Prostate gland (tissue), 2 donors: ENCODE measurements at regions not wholly inside any gene's neighbourhood (a gene's known extent, or its start where the extent isn't known, plus 50 kb on each side); places are given as distances from the start of the nearest gene placed in this dataset.

Experiments
- DNase-seq: peaks from one replicate; pipeline ENCODE4 v3.0.0-alpha.2; 2019; ENCODE audit warnings: low spot score
- H3K27ac ChIP-seq, 2 donors: fragments of 200-600 bp; sonication (generic); 2 replicates each; pipeline ENCODE4 v1.5.1; 2017 to 2019
- H3K27me3 ChIP-seq: fragments of 200-600 bp; sonication (generic); replicated peaks from 2 replicates; pipeline ENCODE4 v1.5.1; 2019; ENCODE audit not compliant: insufficient read depth
- H3K36me3 ChIP-seq, 2 donors: fragments of 200-600 bp; sonication (generic); 1 replicate in 1 of 2; 2 replicates in 1 of 2; pipeline versions ENCODE4 v1.5.1 to v1.8.1; 2017 to 2019
- H3K4me1 ChIP-seq: fragments of 200-600 bp; sonication (generic); replicated peaks from 2 replicates; pipeline ENCODE4 v1.5.1; 2019
- H3K4me3 ChIP-seq, 2 donors: fragments of 200-600 bp; sonication (generic); 2 replicates each; pipeline ENCODE4 v1.5.1; 2017 to 2019
- H3K9me3 ChIP-seq: fragments of 200-600 bp; sonication (generic); 2 replicates; pipeline ENCODE4 v1.5.1; 2017
- CTCF ChIP-seq, 4 experiments: fragments of 200-600 bp in 2 of 4; fragments of 450-650 bp in 2 of 4; sonication (generic) in 2 of 4; IDR thresholded peaks; 1 replicate in 3 of 4; 2 replicates in 1 of 4; pipeline ENCODE4 v1.5.1; 2016 to 2019; ENCODE audit warnings: antibody characterized with exemption in 4 of 4, mild to moderate bottlenecking in 2 of 4, moderate library complexity in 2 of 4
- POLR2A ChIP-seq: fragments of 450-650 bp; IDR thresholded peaks from one replicate; pipeline ENCODE4 v1.6.1; 2016; ENCODE audit warnings: antibody characterized with exemption, mild to moderate bottlenecking
- POLR2AphosphoS5 ChIP-seq: sonication (generic); formaldehyde crosslinking; IDR thresholded peaks from one replicate; pipeline ENCODE4 v1.6.1; 2017; ENCODE audit warnings: antibody characterized with exemption
- WGBS: methylation state at CpG from one replicate; pipeline ENCODE4 v1.1.5; 2018; 5-methylcytosine and 5-hydroxymethylcytosine counted together
- intact Hi-C: fragments of 100-400 bp; cut with DNase I; formaldehyde crosslinking; loops from one replicate; pipeline ENCODE4 v1.14.2; 2022

DNA sequence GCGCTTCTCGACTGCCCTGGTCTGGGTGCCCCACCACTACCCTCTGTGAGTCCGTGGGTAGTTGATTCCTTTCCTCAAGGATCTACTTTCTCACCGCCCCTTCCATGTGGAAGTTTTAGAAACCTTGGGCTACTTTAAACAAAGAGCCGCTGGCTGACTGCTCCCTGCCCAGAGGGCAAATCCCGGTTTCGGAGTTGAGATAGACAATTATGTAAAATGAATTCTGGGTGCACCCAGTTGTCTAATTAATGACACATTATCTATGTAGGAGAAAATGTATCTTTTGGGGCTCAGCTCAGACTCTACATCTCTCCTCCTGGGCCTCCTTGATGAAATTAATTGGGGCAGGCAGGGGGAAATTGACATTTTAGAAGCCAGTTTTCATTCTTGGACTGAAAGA, 305.4 kb downstream of the UQCRFS1 start:
- DNase-seq: no peak
- 54% methylated on average over 7 of the region's 7 CpGs for WGBS
- H3K4me3 ChIP-seq: no peak overlapping the region
- H3K36me3 ChIP-seq: no peaks in the 10 kb centered on the region
- H3K27ac ChIP-seq: no peak overlapping the region
- no peaks in the 10 kb centered on the region for H3K27me3 ChIP-seq
- intact Hi-C loops: no loop called here
- no peaks in the 10 kb centered on the region for H3K9me3 ChIP-seq
- TF ChIP-seq POLR2A: no peak
- no peak for TF ChIP-seq POLR2AphosphoS5
- no peak for TF ChIP-seq CTCF (IDR thresholded peaks at IDR 0.05)
- H3K4me1 ChIP-seq: no peaks in the 10 kb centered on the region

DNA sequence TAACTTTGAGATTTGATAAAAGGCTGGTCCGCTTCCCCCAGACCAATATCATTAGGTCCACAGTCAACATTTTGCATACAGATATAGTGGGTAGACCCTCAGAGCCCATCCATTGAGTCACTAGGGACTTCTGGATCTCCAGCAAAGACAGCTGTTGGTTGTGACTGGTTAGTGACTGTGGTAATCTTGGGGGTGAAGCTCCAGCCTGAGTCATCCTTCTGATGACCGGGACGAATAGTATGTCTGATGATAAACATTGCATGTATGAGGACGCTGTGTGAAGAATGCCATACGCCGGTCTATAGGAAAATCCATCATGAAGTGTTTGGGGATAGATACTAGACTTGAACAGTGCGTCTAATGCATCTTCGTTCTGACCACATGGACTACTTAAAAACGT, 307.0 kb downstream of the UQCRFS1 start:
- intact Hi-C loops: no loop called here
- whole genome bisulfite sequencing: 77% methylated on average over 9 of the region's 9 CpGs

DNA sequence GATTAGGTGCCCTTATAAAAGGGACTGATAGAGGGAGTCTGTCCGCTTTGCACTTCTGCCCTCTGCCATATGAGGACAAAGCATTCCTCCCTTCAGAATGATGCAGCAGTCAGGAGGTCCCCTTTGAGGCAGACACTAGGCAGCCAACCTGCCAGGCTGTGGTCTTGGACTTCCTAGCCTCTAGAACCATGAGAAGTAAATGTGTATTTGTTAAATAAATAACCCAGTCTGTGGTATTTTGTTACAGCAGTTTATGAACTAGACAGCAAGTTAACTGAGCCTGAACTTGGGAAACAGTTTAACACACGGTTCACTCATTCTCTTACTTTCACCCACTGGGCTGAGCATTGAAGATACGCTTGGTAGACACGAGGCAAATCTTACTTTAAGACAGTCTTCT, 313.2 kb downstream of the UQCRFS1 start:
- intact Hi-C loops: no loop called here
- TF ChIP-seq CTCF (IDR thresholded peaks at IDR 0.05) (no peak), POLR2AphosphoS5 (no peak), POLR2A (no peak)
- DNase-seq: no peak
- no peaks in the 10 kb centered on the region for H3K9me3 ChIP-seq
- H3K36me3 ChIP-seq: no peaks in the 10 kb centered on the region
- H3K27me3 ChIP-seq: no peaks in the 10 kb centered on the region
- no peaks in the 10 kb centered on the region for H3K4me1 ChIP-seq
- no peak overlapping the region for H3K27ac ChIP-seq
- no peak overlapping the region for H3K4me3 ChIP-seq
- WGBS: 75% methylated on average over 4 of the region's 4 CpGs

More for the DNA sequence above, 307.0 kb downstream of the UQCRFS1 start:
- H3K4me1 ChIP-seq: no peaks in the 10 kb centered on the region
- no peaks in the 10 kb centered on the region for H3K36me3 ChIP-seq
- DNase-seq: no peak
- TF ChIP-seq POLR2AphosphoS5: no peak
- TF ChIP-seq POLR2A: no peak
- TF ChIP-seq CTCF (IDR thresholded peaks at IDR 0.05): no peak
- no peak overlapping the region for H3K27ac ChIP-seq
- H3K9me3 ChIP-seq: no peaks in the 10 kb centered on the region
- H3K4me3 ChIP-seq: no peak overlapping the region
- no peaks in the 10 kb centered on the region for H3K27me3 ChIP-seq

DNA sequence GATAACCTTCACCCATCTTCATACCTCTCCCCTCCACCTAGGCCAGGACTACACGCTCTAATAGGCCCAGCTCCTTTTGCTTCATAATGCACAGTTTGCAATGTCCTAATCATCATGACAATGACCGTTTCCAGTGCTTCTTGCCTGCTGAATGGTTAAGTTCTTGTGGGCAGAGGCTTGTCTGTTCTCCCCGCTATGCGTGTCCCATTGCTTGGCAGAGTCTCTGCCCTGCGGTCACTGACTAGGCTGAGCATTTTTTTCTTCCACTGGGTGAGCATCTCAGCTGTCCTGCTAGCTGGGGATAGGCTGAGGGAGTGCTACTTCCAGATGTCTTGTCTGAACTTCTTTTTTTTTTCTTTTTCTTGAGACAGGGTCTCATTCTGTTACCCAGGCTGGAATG, 314.7 kb downstream of the UQCRFS1 start:
- Histone ChIP-seq H3K4me3 (no peak overlapping the region), H3K27me3 (no peaks in the 10 kb centered on the region), H3K27ac (no peak overlapping the region), H3K4me1 (no peaks in the 10 kb centered on the region), H3K36me3 (no peaks in the 10 kb centered on the region), H3K9me3 (no peaks in the 10 kb centered on the region)
- no peak for TF ChIP-seq POLR2AphosphoS5
- no peak for TF ChIP-seq POLR2A
- no peak for TF ChIP-seq CTCF (IDR thresholded peaks at IDR 0.05)
- intact Hi-C loops: no loop called here
- DNase-seq: no peak
- WGBS: 63% methylated on average over 5 of the region's 5 CpGs

DNA sequence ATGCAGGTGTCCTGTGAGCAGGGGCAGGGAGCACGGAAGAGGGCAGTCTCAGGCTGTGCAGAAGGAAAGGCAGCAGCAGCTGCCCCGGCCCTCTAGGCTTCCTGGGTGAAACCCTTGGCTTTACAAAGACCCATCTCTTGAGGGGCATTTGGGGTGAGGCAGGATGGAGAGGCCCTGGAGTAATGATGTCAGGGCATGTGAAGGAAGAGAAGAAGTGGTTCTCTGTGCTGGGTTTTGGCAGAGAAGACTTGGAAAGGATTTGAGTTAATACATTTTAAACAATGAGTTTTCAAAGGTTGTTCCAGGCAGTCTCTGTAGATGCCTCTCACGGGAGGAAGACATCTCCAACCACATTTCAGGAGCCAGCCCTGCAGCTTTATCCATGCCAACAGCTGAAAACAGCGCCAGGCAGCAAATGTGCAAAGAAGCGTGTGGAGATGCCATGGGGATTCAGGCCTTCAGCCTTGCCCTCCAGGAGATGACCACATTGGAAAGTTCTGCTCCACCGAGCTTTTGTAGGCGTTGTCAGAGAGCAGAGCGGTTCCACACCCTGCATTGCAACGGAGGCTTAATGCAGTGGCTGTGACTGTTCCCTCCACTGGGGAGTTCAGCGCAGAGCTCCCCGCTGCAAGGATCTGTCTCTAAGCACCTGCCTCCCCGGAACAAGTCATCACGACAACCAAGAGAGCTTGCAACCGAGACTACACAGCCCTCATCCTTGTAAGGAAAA, 322.8 kb downstream of the UQCRFS1 start:
- Histone ChIP-seq H3K4me1 (no peaks in the 10 kb centered on the region), H3K36me3 (no peaks in the 10 kb centered on the region), H3K27ac (no peak overlapping the region), H3K9me3 (no peaks in the 10 kb centered on the region), H3K4me3 (no peak overlapping the region), H3K27me3 (peaks cover 3% of the 10 kb centered on the region)
- intact Hi-C loops: no loop called here
- no peak for TF ChIP-seq CTCF (IDR thresholded peaks at IDR 0.05)
- TF ChIP-seq POLR2AphosphoS5: no peak
- no peak for TF ChIP-seq POLR2A
- WGBS: 73% methylated on average over 14 of the region's 14 CpGs
- DNase-seq: no peak
